ENCODE measurements at regions not wholly inside any gene's neighbourhood (a gene's known extent, or its start where the extent isn't known, plus 50 kb on each side); places are given as distances from the start of the nearest gene placed in this dataset.

DNA sequence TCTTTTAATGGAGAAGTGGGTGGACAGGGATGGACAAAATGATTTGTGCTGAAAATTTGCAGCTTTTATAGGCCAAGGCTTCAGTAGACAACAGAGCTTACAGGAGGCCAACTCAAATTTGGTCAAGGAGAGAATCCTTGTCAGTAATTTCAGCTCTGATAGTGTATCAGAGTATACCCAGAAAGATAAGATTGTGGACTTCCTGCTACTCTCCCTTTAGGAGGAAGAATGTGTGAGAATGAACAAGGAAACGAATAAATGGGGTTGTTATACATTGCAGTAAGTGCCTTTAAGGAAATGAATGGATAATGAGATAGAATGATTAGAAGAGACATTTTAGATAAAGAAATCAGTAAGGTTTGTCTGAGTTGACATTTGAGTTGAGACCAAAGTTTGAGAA, 519.9 kb downstream of the UTRN start:
- WGBS, 5 donors = 30 to 68% (median 45%) methylated on average over 1 of the region's 1 CpG
- Histone ChIP-seq H3K36me3 (peaks cover 0 to 37% (median 8%) of the 10 kb centered on the region in 4 donors), H3K27me3 (no peaks in the 10 kb centered on the region), H3K27ac (no peak overlapping the region), H3K4me3 (no peak overlapping the region), H3K4me1 (peaks cover 0 to 13% (median 3%) of the 10 kb centered on the region in 4 donors), H3K9me3 (no peaks in the 10 kb centered on the region)
- TF ChIP-seq, protein P1, sequence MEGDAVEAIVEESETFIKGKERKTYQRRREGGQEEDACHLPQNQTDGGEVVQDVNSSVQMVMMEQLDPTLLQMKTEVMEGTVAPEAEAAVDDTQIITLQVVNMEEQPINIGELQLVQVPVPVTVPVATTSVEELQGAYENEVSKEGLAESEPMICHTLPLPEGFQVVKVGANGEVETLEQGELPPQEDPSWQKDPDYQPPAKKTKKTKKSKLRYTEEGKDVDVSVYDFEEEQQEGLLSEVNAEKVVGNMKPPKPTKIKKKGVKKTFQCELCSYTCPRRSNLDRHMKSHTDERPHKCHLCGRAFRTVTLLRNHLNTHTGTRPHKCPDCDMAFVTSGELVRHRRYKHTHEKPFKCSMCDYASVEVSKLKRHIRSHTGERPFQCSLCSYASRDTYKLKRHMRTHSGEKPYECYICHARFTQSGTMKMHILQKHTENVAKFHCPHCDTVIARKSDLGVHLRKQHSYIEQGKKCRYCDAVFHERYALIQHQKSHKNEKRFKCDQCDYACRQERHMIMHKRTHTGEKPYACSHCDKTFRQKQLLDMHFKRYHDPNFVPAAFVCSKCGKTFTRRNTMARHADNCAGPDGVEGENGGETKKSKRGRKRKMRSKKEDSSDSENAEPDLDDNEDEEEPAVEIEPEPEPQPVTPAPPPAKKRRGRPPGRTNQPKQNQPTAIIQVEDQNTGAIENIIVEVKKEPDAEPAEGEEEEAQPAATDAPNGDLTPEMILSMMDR (IDR thresholded peaks at IDR 0.05) = no peak
- TF ChIP-seq POLR2AphosphoS5 (IDR thresholded peaks at IDR 0.05) (no peak), POLR2A (IDR thresholded peaks at IDR 0.05) (no peak), EP300 (IDR thresholded peaks at IDR 0.05) (no peak)
- intact Hi-C loops (cut with DNase I; ENCODE audit: low total_unique reads) = no loop called here
- DNase-seq = no peak

DNA sequence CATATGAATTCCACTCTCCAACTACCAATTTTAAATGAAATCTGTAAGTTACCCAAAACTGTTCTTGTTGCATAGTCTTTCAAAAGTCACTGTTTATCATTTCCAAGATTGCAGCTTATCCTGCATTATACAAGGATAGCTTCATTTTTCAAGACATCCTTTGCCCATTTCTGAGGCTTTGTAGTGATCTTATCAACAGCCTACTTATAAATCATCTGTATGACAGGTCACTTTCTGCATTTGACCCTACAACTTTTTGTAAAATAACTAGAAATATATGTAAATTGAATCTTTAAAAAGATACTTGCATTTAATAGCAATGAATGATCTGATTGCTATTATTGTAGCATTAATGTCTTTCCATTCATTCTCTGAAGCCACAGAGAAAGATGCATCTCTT, 521.1 kb downstream of the UTRN start:
- Histone ChIP-seq H3K9me3 (no peaks in the 10 kb centered on the region), H3K4me3 (no peak overlapping the region), H3K36me3 (peaks cover 0 to 46% (median 8%) of the 10 kb centered on the region in 4 donors), H3K4me1 (peaks cover 0 to 13% (median 3%) of the 10 kb centered on the region in 4 donors), H3K27ac (no peak overlapping the region), H3K27me3 (no peaks in the 10 kb centered on the region)
- no peak for TF ChIP-seq POLR2A (IDR thresholded peaks at IDR 0.05)
- no peak for TF ChIP-seq EP300 (IDR thresholded peaks at IDR 0.05)
- TF ChIP-seq POLR2AphosphoS5 (IDR thresholded peaks at IDR 0.05) = no peak
- TF ChIP-seq, protein P1 (IDR thresholded peaks at IDR 0.05) = no peak
- no peak for DNase-seq
- intact Hi-C loops (cut with DNase I; ENCODE audit: low total_unique reads) = no loop called here

DNA sequence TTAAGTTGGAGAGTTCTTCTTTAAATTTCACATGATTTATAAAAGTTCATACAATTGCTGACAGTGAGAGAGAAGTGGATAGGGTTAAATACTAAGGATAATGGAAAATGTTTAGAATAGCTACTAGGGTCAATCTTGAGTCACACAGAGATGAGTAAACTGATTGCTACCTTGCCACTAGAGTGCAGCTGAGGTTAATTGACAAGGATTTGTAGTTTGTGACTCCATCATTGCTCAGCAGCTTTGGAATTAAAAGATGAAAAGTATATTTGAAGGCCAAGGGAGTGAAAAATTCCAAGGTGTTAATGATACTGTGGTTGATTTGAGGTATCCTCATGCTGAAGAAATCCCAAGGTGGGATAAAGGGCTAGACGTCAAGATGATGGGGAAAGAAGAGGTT, 524.0 kb downstream of the UTRN start:
- Histone ChIP-seq H3K9me3 (no peaks in the 10 kb centered on the region), H3K4me3 (no peak overlapping the region), H3K27me3 (no peaks in the 10 kb centered on the region), H3K27ac (no peak overlapping the region), H3K36me3 (peaks cover 0 to 50% (median 22%) of the 10 kb centered on the region in 4 donors), H3K4me1 (peaks cover 0 to 12% (median 3%) of the 10 kb centered on the region in 4 donors)
- WGBS, 5 donors = 70 to 97% (median 91%) methylated on average over 1 of the region's 1 CpG
- TF ChIP-seq EP300 (IDR thresholded peaks at IDR 0.05) = no peak
- TF ChIP-seq, protein P1 (IDR thresholded peaks at IDR 0.05) = no peak
- DNase-seq = no peak
- intact Hi-C loops (cut with DNase I; ENCODE audit: low total_unique reads) = no loop called here

GRCh38 chr6:144809969-144810368, 524.8 kb downstream of the UTRN start:
- no peak for DNase-seq
- H3K27me3 ChIP-seq = no peaks in the 10 kb centered on the region
- H3K9me3 ChIP-seq = no peaks in the 10 kb centered on the region
- intact Hi-C loops (cut with DNase I; ENCODE audit: low total_unique reads) = no loop called here
- no peak overlapping the region for H3K27ac ChIP-seq
- H3K4me1 ChIP-seq = peaks cover 0 to 5% (median under 1%) of the 10 kb centered on the region in 4 donors
- 89 to 95% (median 91%) methylated on average over 5 of the region's 5 CpGs for WGBS, 5 donors
- TF ChIP-seq, protein P1 (IDR thresholded peaks at IDR 0.05) = no peak
- TF ChIP-seq POLR2AphosphoS5 (IDR thresholded peaks at IDR 0.05) = no peak
- no peak for TF ChIP-seq EP300 (IDR thresholded peaks at IDR 0.05)
- no peak for TF ChIP-seq POLR2A (IDR thresholded peaks at IDR 0.05)
- H3K4me3 ChIP-seq = no peak overlapping the region
- peaks cover 0 to 44% (median 22%) of the 10 kb centered on the region in 4 donors for H3K36me3 ChIP-seq
